ENCODE measurements at regions not wholly inside any gene's neighbourhood (a gene's known extent, or its start where the extent isn't known, plus 50 kb on each side); places are given as distances from the start of the nearest gene placed in this dataset.

- 42 to 59% (median 50%) methylated on average over 1 of the region's 1 CpG for WGBS, 4 donors
- no peaks in the 10 kb centered on the region for H3K9me3 ChIP-seq (replicated peaks in 1 of 3)
- TF ChIP-seq POLR2A (IDR thresholded peaks at IDR 0.05) (no peak), CTCF (IDR thresholded peaks at IDR 0.05) (no peak)
- no peaks in the 10 kb centered on the region for H3K27me3 ChIP-seq
- no peak overlapping the region for H3K27ac ChIP-seq
- DNase-seq, result no peak
- H3K4me3 ChIP-seq, result no peak overlapping the region
- intact Hi-C loops (cut with DNase I), result no loop called here
- H3K4me1 ChIP-seq (replicated peaks in 1 of 2), result no peaks in the 10 kb centered on the region
- no peaks in the 10 kb centered on the region for H3K36me3 ChIP-seq (replicated peaks in 1 of 2)
Measured at GRCh38 chr4:126364311-126364911, 1049.7 kb downstream of the FAT4 start.

GRCh38 chr4:126369076-126369475 lies 1054.3 kb downstream of the FAT4 start:
- H3K27ac ChIP-seq, result no peak overlapping the region
- DNase-seq, result no peak
- no peaks in the 10 kb centered on the region for H3K27me3 ChIP-seq
- H3K9me3 ChIP-seq (replicated peaks in 1 of 3), result no peaks in the 10 kb centered on the region
- no peaks in the 10 kb centered on the region for H3K4me1 ChIP-seq (replicated peaks in 1 of 2)
- intact Hi-C loops (cut with DNase I), result no loop called here
- H3K4me3 ChIP-seq, result no peak overlapping the region
- H3K36me3 ChIP-seq (replicated peaks in 1 of 2), result no peaks in the 10 kb centered on the region
- TF ChIP-seq POLR2A (IDR thresholded peaks at IDR 0.05) (no peak), CTCF (IDR thresholded peaks at IDR 0.05) (no peak)

- Histone ChIP-seq H3K9me3 (replicated peaks in 1 of 3) (no peaks in the 10 kb centered on the region), H3K4me1 (replicated peaks in 1 of 2) (no peaks in the 10 kb centered on the region), H3K27ac (no peak overlapping the region), H3K4me3 (no peak overlapping the region), H3K27me3 (no peaks in the 10 kb centered on the region), H3K36me3 (replicated peaks in 1 of 2) (no peaks in the 10 kb centered on the region)
- intact Hi-C loops (cut with DNase I), result no loop called here
- no peak for DNase-seq
- TF ChIP-seq CTCF (IDR thresholded peaks at IDR 0.05), result no peak
- TF ChIP-seq POLR2A (IDR thresholded peaks at IDR 0.05), result no peak
- 73 to 85% (median 77%) methylated on average over 2 of the region's 2 CpGs for WGBS, 4 donors
Measured at GRCh38 chr4:126372634-126373033, 1057.9 kb downstream of the FAT4 start.

GRCh38 chr4:126375462-126376054 lies 1060.8 kb downstream of the FAT4 start:
- H3K27ac ChIP-seq, result no peak overlapping the region
- WGBS, 4 donors, result 8 to 21% (median 15%) methylated on average over 2 of the region's 2 CpGs
- TF ChIP-seq POLR2A (IDR thresholded peaks at IDR 0.05), result no peak
- no peak for TF ChIP-seq CTCF (IDR thresholded peaks at IDR 0.05)
- H3K36me3 ChIP-seq (replicated peaks in 1 of 2), result no peaks in the 10 kb centered on the region
- intact Hi-C loops (cut with DNase I), result no loop called here
- H3K27me3 ChIP-seq, result no peaks in the 10 kb centered on the region
- DNase-seq, result no peak
- H3K4me3 ChIP-seq, result no peak overlapping the region
- no peaks in the 10 kb centered on the region for H3K9me3 ChIP-seq (replicated peaks in 1 of 3)
- H3K4me1 ChIP-seq (replicated peaks in 1 of 2), result no peaks in the 10 kb centered on the region
